Neutrophil (primary cell): ENCODE measurements at regions not wholly inside any gene's neighbourhood (a gene's known extent, or its start where the extent isn't known, plus 50 kb on each side); places are given as distances from the start of the nearest gene placed in this dataset.
"Not testable (repeated sequence)": the region's sequence is repeated elsewhere in the genome, so short reads cannot be mapped to it uniquely, and the experiment has no call there.

Source experiments
- H3K27ac ChIP-seq: fragments of 200-600 bp; sonication (generic); 2 replicates; pipeline ENCODE4 v1.5.1; 2016; ENCODE audit warnings: mild to moderate bottlenecking, moderate library complexity
- H3K27me3 ChIP-seq: fragments of 200-600 bp; sonication (generic); 2 replicates; pipeline ENCODE4 v1.6.0; 2016; ENCODE audit warnings: mild to moderate bottlenecking
- H3K36me3 ChIP-seq: fragments of 200-600 bp; sonication (generic); 2 replicates; pipeline ENCODE4 v1.5.1; 2017
- H3K4me1 ChIP-seq, 2 experiments: fragments of 200-600 bp in 1 of 2; sonication (generic) in 1 of 2; 1 replicate in 1 of 2; 2 replicates in 1 of 2; pipeline versions ENCODE4 v1.5.1 to v1.6.1; 2013 to 2016; ENCODE audit warnings: low read depth in 1 of 2, low read length in 1 of 2, mild to moderate bottlenecking in 1 of 2, moderate library complexity in 1 of 2; ENCODE audit not compliant: control insufficient read depth in 1 of 2, insufficient read depth in 1 of 2
- H3K4me3 ChIP-seq, 2 experiments: fragments of 200-600 bp in 1 of 2; sonication (generic) in 1 of 2; 1 replicate in 1 of 2; 2 replicates in 1 of 2; pipeline ENCODE4 v1.5.1; 2013 to 2016; ENCODE audit warnings: low read depth in 1 of 2, low read length in 1 of 2, mild to moderate bottlenecking in 1 of 2, moderate library complexity in 1 of 2
- H3K9me3 ChIP-seq: fragments of 200-600 bp; sonication (generic); 2 replicates; pipeline ENCODE4 v1.5.1; 2016
- TF ChIP-seq, protein P1 (sequence below): fragments of 200-600 bp; sonication (generic); IDR thresholded peaks from 2 replicates; pipeline ENCODE4 v1.5.1; 2016; ENCODE audit warnings: antibody characterized with exemption

DNA sequence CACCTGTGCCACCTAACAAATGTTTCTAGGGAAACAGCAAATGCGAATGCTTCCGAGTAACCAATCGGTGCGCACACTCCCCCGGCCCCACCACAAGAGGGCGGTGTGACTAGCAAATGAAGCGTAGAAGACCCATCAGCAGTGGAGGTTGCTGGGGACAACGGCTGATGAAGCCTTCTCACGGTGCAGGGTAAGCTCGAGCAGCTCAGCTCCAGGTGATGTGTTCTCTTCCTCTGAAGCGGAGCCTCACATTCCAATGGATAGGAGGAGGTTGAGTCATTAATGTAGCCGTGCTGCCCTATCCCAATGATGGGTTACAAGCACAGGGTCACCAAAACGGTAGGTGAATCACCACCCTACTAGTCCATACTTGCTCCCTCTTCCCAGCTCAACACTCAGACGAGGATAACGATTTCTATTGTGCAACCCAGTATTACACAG is 127.6 kb upstream of the TWIST2 start:
- H3K4me3 ChIP-seq, result no peak overlapping the region
- H3K36me3 ChIP-seq, result no peaks in the 10 kb centered on the region
- peaks cover 16% of the 10 kb centered on the region for H3K27me3 ChIP-seq
- no peaks in the 10 kb centered on the region for H3K9me3 ChIP-seq
- H3K27ac ChIP-seq, result no peak overlapping the region
- H3K4me1 ChIP-seq, result no peaks in the 10 kb centered on the region
- TF ChIP-seq, protein P1, sequence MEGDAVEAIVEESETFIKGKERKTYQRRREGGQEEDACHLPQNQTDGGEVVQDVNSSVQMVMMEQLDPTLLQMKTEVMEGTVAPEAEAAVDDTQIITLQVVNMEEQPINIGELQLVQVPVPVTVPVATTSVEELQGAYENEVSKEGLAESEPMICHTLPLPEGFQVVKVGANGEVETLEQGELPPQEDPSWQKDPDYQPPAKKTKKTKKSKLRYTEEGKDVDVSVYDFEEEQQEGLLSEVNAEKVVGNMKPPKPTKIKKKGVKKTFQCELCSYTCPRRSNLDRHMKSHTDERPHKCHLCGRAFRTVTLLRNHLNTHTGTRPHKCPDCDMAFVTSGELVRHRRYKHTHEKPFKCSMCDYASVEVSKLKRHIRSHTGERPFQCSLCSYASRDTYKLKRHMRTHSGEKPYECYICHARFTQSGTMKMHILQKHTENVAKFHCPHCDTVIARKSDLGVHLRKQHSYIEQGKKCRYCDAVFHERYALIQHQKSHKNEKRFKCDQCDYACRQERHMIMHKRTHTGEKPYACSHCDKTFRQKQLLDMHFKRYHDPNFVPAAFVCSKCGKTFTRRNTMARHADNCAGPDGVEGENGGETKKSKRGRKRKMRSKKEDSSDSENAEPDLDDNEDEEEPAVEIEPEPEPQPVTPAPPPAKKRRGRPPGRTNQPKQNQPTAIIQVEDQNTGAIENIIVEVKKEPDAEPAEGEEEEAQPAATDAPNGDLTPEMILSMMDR, result no peak

DNA sequence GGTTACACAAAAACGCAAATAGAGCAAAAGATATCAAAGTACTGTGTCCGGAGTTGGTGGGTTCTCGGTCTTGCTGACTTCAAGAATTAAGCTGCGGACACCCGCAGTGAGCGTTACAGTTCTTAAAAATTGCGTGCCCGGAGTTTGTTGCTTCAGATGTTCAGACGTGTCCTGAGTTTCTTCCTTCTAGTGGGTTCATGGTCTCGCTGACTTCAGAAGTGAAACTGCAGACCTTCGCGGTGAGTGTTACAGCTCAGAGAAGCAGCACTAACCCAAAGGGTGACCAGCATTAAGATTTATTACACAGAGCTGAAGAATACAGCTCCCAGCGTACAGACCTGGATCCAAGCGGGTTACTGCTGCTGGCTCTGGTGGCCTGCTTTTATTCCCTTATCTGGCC is 125.7 kb upstream of the TWIST2 start:
- H3K27ac ChIP-seq, result no peak overlapping the region
- TF ChIP-seq, protein P1, result no peak
- no peaks in the 10 kb centered on the region for H3K27me3 ChIP-seq
- no peak overlapping the region for H3K4me3 ChIP-seq
- no peaks in the 10 kb centered on the region for H3K4me1 ChIP-seq
- H3K36me3 ChIP-seq, result no peaks in the 10 kb centered on the region
- H3K9me3 ChIP-seq, result no peaks in the 10 kb centered on the region

DNA sequence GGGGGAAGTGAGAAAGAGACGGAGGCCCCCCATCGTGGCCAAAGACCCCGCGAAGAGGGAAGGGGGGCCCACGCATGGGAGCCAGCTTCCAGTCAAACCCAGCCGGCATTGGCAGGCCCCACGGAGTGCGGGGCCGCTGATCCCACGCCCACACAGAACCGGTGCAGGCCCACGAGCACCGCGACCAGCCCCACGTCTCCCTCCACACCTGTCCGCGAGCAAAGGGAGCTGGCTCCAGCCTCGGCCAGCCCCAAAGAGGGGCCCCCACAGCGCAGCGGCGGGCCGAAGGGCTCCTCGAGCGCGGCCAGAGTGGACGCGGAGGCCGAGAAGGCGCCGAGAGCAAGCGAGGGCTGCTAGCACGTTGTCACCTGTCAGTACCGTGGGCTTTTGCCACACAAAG is 125.0 kb upstream of the TWIST2 start:
- Histone ChIP-seq H3K36me3 (no peaks in the 10 kb centered on the region), H3K9me3 (no peaks in the 10 kb centered on the region), H3K4me3 (no peak overlapping the region), H3K27me3 (no peaks in the 10 kb centered on the region), H3K4me1 (no peaks in the 10 kb centered on the region), H3K27ac (no peak overlapping the region)
- TF ChIP-seq, protein P1, result no peak

DNA sequence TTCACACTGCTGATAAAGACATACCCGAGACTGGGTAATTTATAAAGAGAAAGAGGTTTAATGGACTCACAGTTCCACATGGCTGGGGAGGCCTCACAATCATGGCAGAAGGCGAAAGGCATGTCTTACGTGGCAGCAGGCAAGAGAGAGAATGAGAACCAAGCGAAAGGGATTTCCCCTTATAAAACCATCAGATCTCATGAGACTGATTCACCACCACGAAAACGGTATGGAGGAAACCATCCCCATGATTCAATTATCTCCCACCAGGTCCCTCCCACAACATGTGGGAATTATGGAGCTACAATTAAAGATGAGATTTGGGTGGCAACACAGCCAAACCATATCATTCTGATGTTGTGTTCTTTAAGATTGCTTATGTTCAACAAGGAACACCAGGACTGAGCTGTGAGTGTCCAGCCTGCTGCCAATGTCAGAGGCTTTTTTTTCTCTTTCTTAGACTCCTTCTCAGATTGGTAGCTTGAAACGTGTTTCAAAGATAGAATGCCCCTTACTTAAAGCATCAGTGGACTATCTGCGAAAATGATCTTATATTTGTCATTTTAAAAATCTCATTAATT is 124.1 kb upstream of the TWIST2 start:
- not testable (repeated sequence) for H3K27ac ChIP-seq, H3K4me3 ChIP-seq, H3K4me1 ChIP-seq, H3K9me3 ChIP-seq, H3K36me3 ChIP-seq, H3K27me3 ChIP-seq

DNA sequence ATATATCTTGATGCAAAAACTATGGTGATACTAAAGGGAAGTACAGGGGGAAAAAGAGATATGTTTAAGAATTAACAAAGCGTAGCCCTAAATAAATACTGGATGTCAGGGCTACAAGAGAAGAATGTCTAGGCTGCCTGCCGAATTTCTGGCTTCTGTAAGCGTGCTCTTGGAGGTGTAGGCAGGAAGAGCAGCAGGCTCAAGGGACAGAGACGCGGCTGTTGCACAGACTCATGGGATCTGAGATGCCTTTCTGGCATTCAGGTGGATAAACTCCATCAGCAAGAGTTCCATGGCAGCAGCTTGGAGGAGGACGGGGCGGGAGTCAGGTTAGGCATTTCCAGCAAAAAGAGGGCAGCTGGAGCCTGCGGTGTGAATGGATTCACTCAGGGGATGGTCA is 123.2 kb upstream of the TWIST2 start:
- Histone ChIP-seq H3K27ac (no peak overlapping the region), H3K4me1 (no peaks in the 10 kb centered on the region), H3K9me3 (no peaks in the 10 kb centered on the region), H3K36me3 (no peaks in the 10 kb centered on the region), H3K4me3 (no peak overlapping the region), H3K27me3 (no peaks in the 10 kb centered on the region)
- TF ChIP-seq, protein P1, result no peak

DNA sequence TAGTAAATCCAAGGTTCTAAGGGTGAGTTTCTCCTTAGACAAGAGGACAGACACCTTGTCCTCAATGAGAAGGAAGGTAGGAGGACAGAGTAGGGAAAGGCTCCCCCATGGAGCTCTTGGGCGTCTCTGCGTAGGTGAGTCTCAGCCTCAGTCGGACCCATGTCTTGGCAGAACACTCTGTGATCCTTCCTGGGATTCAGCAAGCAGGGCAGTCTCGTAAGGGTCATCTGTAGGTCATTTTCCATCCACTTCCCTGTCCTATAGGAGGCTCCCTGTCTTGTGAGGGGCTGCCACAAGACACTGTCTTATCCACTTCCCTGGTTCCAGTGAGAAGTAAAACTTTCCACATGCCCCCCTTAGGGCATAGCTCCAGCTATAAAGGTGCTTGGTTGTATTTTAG is 122.6 kb upstream of the TWIST2 start:
- no peak overlapping the region for H3K27ac ChIP-seq

More for the DNA sequence above, 122.6 kb upstream of the TWIST2 start:
- TF ChIP-seq, protein P1, result no peak
- H3K4me1 ChIP-seq, result no peaks in the 10 kb centered on the region
- H3K9me3 ChIP-seq, result no peaks in the 10 kb centered on the region
- no peaks in the 10 kb centered on the region for H3K36me3 ChIP-seq
- H3K4me3 ChIP-seq, result no peak overlapping the region
- H3K27me3 ChIP-seq, result no peaks in the 10 kb centered on the region
